ENCODE measurements at regions not wholly inside any gene's neighbourhood (a gene's known extent, or its start where the extent isn't known, plus 50 kb on each side); places are given as distances from the start of the nearest gene placed in this dataset.

DNA sequence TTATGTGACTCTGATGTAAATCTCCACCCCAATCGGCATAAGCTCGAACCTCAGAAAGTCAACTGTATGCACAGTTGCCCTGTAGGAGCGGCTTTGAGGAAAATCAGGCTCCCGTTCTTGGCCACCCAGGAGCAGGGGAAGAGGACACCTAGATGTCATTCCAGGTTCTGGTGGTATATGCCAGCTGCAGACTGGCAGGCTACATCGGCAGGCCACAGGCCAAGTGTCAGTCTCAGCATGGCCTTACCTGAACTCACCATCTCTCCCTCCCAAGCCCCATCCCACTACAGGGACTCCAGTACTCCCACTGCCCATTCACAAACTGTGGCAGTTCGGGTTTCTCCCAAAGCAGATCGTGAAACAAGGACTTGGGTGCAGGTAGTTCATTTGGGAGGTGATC, 428.1 kb downstream of the BCOR start:
- Histone ChIP-seq H3K4me1 (ENCODE audit: insufficient read depth, low read length) (no peaks in the 10 kb centered on the region), H3K36me3 (ENCODE audit: insufficient read depth, low read length) (no peaks in the 10 kb centered on the region), H3K4me3 (ENCODE audit: low read length) (no peak overlapping the region), H3K27ac (ENCODE audit: low read depth, low read length) (no peak overlapping the region), H3K27me3 (ENCODE audit: insufficient read depth, low read length) (no peaks in the 10 kb centered on the region), H3K9me3 (ENCODE audit: insufficient read depth, low read depth, low read length) (no peaks in the 10 kb centered on the region), H3K9ac (ENCODE audit: low read depth, low read length) (no peak overlapping the region)
- 94% methylated on average over 7 of the region's 7 CpGs for WGBS

DNA sequence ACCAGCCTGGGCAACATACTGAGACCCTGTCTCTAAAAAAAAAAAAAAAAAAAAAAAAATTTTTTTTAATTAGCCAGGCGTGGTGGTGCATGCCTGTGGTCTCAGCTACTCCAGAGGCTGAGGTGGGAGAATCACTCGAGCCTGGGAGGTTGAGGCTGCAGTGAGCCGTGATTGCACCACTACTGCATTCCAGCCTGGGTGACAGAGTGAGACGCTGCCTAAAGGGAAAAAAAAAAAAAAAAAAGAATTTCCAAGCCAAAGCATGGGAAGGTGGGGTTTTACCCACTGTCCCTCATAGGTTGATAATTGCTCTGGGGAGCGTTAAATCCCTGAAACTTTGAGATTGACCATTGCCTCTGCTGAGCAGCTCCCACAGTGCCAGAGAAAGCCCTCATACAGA, 427.5 kb downstream of the BCOR start:
- H3K9me3 ChIP-seq (ENCODE audit: insufficient read depth, low read depth, low read length), result no peaks in the 10 kb centered on the region
- WGBS, result 87% methylated on average over 4 of the region's 5 CpGs

DNA sequence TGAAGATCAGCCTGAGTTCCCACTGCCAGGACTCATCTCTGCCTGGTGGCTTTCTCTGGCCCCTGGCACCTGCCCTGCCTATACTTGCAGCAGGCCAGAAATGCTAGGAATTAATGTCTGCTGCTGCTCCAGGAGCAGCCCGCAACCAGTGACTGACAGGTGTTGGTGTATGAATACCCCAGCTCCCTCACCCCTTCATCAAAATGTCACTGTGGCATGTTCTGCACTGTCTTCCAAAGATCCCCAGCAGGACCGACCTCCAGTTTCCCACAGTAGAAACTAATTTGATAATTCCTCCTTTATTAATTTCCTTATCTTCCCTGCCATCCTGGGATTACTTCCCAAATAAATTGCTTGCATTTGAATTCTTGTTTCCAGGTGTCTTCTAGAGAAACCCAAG, 425.4 kb downstream of the BCOR start:
- H3K9ac ChIP-seq (ENCODE audit: low read depth, low read length), result no peak overlapping the region
- H3K9me3 ChIP-seq (ENCODE audit: insufficient read depth, low read depth, low read length), result no peaks in the 10 kb centered on the region
- no peak overlapping the region for H3K27ac ChIP-seq (ENCODE audit: low read depth, low read length)
- no peaks in the 10 kb centered on the region for H3K36me3 ChIP-seq (ENCODE audit: insufficient read depth, low read length)
- no peaks in the 10 kb centered on the region for H3K27me3 ChIP-seq (ENCODE audit: insufficient read depth, low read length)
- H3K4me1 ChIP-seq (ENCODE audit: insufficient read depth, low read length), result no peaks in the 10 kb centered on the region
- WGBS, result 98% methylated on average over 2 of the region's 2 CpGs
- H3K4me3 ChIP-seq (ENCODE audit: low read length), result no peak overlapping the region

More for the DNA sequence above, 427.5 kb downstream of the BCOR start:
- H3K27ac ChIP-seq (ENCODE audit: low read depth, low read length), result no peak overlapping the region
- no peaks in the 10 kb centered on the region for H3K27me3 ChIP-seq (ENCODE audit: insufficient read depth, low read length)
- no peaks in the 10 kb centered on the region for H3K36me3 ChIP-seq (ENCODE audit: insufficient read depth, low read length)
- no peak overlapping the region for H3K9ac ChIP-seq (ENCODE audit: low read depth, low read length)
- no peaks in the 10 kb centered on the region for H3K4me1 ChIP-seq (ENCODE audit: insufficient read depth, low read length)
- H3K4me3 ChIP-seq (ENCODE audit: low read length), result no peak overlapping the region

DNA sequence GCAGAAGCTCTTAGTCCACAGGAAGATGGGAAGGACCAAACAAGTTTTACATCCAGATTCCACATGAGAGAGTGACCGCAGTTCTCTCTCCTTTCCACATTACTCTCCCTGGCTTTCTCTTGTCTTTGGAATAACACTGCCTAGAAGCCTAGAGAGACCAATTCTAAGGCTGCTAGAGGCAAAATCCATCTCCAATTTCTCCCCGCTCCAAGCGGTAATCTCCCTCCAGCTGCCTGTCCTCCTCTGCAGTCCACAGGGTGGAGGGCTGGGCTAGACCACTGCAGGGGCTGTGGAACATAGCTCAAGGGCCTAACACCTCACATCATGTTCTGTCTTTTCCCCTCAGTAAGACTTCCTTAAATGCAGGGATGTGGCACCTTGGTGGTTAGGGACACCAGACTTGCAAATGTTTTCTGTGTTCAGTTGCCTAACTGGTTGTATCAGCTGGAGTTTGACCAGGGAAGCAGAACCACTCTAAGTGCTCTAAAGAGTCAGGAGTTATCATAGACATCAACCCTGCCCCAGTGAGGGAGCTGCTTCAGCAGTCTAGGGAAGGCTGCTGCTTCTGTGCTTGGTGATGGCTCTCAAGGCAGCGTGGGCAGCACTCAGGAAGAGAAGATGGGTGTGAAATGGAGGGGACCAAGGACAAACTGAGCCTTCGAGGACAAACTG, 423.1 kb downstream of the BCOR start:
- Histone ChIP-seq H3K36me3 (ENCODE audit: insufficient read depth, low read length) (no peaks in the 10 kb centered on the region), H3K27ac (ENCODE audit: low read depth, low read length) (no peak overlapping the region), H3K27me3 (ENCODE audit: insufficient read depth, low read length) (no peaks in the 10 kb centered on the region), H3K9me3 (ENCODE audit: insufficient read depth, low read depth, low read length) (no peaks in the 10 kb centered on the region), H3K4me1 (ENCODE audit: insufficient read depth, low read length) (no peaks in the 10 kb centered on the region), H3K9ac (ENCODE audit: low read depth, low read length) (no peak overlapping the region), H3K4me3 (ENCODE audit: low read length) (no peak overlapping the region)
- WGBS, result 86% methylated on average over 5 of the region's 5 CpGs

DNA sequence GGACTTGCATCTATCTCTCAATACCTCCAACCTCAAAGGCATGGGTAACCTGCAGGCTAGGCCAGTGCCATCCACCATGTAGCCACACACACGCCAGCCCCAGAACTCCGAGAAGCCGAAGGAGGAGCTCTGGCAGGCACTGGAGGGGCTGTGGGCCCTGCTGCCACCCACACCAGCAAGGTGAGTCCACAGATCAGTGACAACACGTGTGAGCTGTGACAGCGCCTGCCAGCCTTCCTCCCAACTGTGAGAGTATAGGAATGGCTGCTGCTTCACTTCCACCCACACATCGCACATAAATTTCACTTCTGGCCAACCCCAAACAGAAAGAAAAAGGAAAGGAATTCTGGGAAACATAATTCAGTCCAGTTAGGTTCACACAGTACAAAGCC, 422.6 kb downstream of the BCOR start:
- H3K4me1 ChIP-seq (ENCODE audit: insufficient read depth, low read length), result no peaks in the 10 kb centered on the region
- H3K27me3 ChIP-seq (ENCODE audit: insufficient read depth, low read length), result no peaks in the 10 kb centered on the region
- no peak overlapping the region for H3K27ac ChIP-seq (ENCODE audit: low read depth, low read length)
- no peak overlapping the region for H3K4me3 ChIP-seq (ENCODE audit: low read length)
- no peaks in the 10 kb centered on the region for H3K9me3 ChIP-seq (ENCODE audit: insufficient read depth, low read depth, low read length)
- H3K36me3 ChIP-seq (ENCODE audit: insufficient read depth, low read length), result no peaks in the 10 kb centered on the region
- 93% methylated on average over 3 of the region's 6 CpGs for WGBS
- H3K9ac ChIP-seq (ENCODE audit: low read depth, low read length), result no peak overlapping the region

DNA sequence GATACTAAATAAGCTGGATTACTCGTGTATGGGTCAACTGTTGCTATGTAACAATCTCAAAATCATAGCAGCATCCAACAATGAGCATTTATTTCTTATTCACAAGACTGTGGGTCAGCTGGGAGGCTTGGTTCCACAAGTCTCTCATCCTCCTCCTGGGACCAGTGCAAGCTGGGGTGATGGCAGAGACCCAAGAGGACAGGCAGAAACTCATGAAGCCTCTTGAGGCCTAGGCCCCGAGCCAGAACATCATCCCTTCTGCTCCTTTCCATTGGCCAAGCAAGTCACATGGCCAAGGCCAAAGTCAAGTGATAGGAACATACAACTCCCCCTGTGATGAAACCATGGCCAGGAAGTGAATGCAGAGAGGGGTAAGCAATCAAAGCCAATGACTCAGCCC, 422.1 kb downstream of the BCOR start:
- H3K4me3 ChIP-seq (ENCODE audit: low read length), result no peak overlapping the region
- H3K4me1 ChIP-seq (ENCODE audit: insufficient read depth, low read length), result no peaks in the 10 kb centered on the region
- no peak overlapping the region for H3K9ac ChIP-seq (ENCODE audit: low read depth, low read length)
- no peaks in the 10 kb centered on the region for H3K27me3 ChIP-seq (ENCODE audit: insufficient read depth, low read length)
- H3K36me3 ChIP-seq (ENCODE audit: insufficient read depth, low read length), result no peaks in the 10 kb centered on the region
- no peak overlapping the region for H3K27ac ChIP-seq (ENCODE audit: low read depth, low read length)
- no peaks in the 10 kb centered on the region for H3K9me3 ChIP-seq (ENCODE audit: insufficient read depth, low read depth, low read length)
- 93% methylated on average over 2 of the region's 2 CpGs for whole genome bisulfite sequencing

DNA sequence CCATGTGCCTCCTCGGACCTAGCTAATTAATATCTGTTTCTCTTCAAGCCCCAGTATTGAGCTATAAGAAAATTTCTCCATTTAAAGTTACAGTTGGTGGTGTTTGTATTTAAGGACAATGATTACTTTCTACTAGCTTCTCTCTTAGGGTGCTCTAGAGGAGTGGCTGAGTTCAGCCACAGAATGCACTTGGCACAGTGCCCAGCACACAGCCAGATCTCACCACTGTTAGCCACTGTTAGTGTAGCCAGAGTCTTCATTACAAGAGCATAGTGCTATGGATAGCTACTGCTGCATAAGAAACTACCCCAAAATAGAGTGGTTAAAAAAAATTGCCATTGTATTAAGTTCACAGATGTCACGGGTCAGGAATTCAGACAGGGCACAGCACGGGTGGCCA, 421.3 kb downstream of the BCOR start:
- WGBS, result 92% methylated on average over 2 of the region's 3 CpGs
- no peaks in the 10 kb centered on the region for H3K36me3 ChIP-seq (ENCODE audit: insufficient read depth, low read length)
- no peaks in the 10 kb centered on the region for H3K4me1 ChIP-seq (ENCODE audit: insufficient read depth, low read length)
- H3K27ac ChIP-seq (ENCODE audit: low read depth, low read length), result no peak overlapping the region
- no peak overlapping the region for H3K4me3 ChIP-seq (ENCODE audit: low read length)
- no peaks in the 10 kb centered on the region for H3K27me3 ChIP-seq (ENCODE audit: insufficient read depth, low read length)
- no peaks in the 10 kb centered on the region for H3K9me3 ChIP-seq (ENCODE audit: insufficient read depth, low read depth, low read length)
- no peak overlapping the region for H3K9ac ChIP-seq (ENCODE audit: low read depth, low read length)

DNA sequence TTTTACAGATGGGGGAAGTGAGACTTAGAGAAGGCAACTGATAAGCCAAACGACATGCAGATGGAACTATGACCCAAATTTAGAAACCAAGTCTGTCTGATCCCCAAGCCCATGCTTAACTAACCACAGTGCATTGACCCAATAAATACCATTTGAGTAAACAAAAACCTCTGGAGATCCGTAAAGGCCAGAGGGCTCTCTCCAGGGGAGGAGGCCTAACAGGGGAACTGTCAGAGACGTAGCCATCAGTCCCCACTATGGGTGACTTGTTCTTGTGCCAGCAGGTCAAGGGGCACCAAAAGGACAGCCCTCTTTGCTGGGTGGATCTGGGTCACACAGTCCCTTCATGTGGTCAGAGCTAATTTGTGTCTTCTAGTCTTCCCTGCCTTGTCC, 420.2 kb downstream of the BCOR start:
- Histone ChIP-seq H3K9ac (ENCODE audit: low read depth, low read length) (no peak overlapping the region), H3K36me3 (ENCODE audit: insufficient read depth, low read length) (no peaks in the 10 kb centered on the region), H3K27ac (ENCODE audit: low read depth, low read length) (no peak overlapping the region), H3K9me3 (ENCODE audit: insufficient read depth, low read depth, low read length) (no peaks in the 10 kb centered on the region), H3K4me3 (ENCODE audit: low read length) (no peak overlapping the region), H3K4me1 (ENCODE audit: insufficient read depth, low read length) (no peaks in the 10 kb centered on the region), H3K27me3 (ENCODE audit: insufficient read depth, low read length) (no peaks in the 10 kb centered on the region)
- 74% methylated on average over 3 of the region's 3 CpGs for WGBS

DNA sequence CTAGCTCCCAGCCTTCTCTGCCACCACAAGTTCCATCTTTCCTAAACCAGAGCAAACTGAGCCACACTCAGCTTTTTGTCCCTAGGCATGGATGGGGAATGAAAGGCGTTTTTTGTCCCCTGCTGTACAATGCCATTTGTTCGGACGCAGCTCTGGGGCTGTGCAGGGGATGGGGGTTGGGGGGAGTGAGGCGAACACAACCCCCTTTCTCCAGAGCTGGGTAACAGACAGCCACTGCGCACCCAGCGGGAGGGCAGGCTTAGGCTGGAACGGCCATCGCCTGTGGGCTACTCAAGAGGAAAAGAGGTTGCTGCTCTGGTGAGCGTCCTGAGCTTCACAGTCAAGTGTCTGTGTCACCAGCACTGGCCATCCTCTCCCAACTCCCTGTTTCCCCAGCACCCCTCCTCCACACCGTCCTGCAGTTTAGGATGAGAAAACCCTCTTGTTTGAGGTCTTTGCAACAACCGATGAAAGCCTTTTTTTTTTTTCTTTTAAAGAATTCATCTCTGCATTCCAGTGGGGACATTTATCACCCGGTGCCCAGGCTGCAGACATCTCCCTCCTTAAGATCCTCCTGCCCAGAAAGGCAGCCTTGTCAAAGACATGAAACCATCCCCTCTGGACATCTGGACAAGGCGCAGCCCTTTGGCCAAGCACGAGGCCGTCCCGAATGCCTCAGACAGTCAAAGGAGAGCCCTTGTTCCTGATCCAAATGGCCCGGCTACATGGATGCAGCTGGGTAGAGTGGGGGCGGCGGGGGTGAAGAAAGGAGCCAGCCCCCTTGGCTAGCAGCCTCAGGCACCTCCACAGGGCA, 419.6 kb downstream of the BCOR start:
- no peaks in the 10 kb centered on the region for H3K27me3 ChIP-seq (ENCODE audit: insufficient read depth, low read length)
- no peak overlapping the region for H3K9ac ChIP-seq (ENCODE audit: low read depth, low read length)
- H3K36me3 ChIP-seq (ENCODE audit: insufficient read depth, low read length), result no peaks in the 10 kb centered on the region
- H3K4me1 ChIP-seq (ENCODE audit: insufficient read depth, low read length), result no peaks in the 10 kb centered on the region
- no peak overlapping the region for H3K4me3 ChIP-seq (ENCODE audit: low read length)
- no peak overlapping the region for H3K27ac ChIP-seq (ENCODE audit: low read depth, low read length)
- WGBS, result 73% methylated on average over 18 of the region's 19 CpGs
- peaks cover 1% of the 10 kb centered on the region; the same call in 1 of the 2 replicates for H3K9me3 ChIP-seq (ENCODE audit: insufficient read depth, low read depth, low read length)

DNA sequence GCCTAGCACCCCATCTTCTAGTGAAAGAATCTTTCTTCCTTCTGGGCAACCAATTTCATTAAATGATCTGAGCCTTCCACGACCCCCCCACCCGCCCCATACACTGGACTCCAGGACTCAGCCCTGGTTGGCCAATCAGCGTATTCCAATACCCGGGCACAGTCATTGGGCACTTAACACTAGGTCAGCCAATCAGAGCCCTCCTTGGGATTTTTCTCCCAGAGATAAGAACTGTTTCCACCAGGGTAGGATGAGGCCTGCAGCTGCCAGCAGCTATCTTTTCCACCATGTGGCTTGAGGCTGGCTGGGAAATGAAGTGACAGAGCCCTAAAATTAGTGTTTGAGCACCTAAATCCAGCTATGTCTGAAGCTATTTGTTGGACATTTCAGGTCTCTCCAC, 418.8 kb downstream of the BCOR start:
- H3K4me3 ChIP-seq (ENCODE audit: low read length), result no peak overlapping the region
- no peaks in the 10 kb centered on the region for H3K4me1 ChIP-seq (ENCODE audit: insufficient read depth, low read length)
- H3K9ac ChIP-seq (ENCODE audit: low read depth, low read length), result no peak overlapping the region
- 98% methylated on average over 3 of the region's 4 CpGs for WGBS
- no peaks in the 10 kb centered on the region for H3K27me3 ChIP-seq (ENCODE audit: insufficient read depth, low read length)
- H3K27ac ChIP-seq (ENCODE audit: low read depth, low read length), result no peak overlapping the region
- H3K9me3 ChIP-seq (ENCODE audit: insufficient read depth, low read depth, low read length), result peaks cover 3% of the 10 kb centered on the region; the same call in 1 of the 2 replicates
- no peaks in the 10 kb centered on the region for H3K36me3 ChIP-seq (ENCODE audit: insufficient read depth, low read length)

DNA sequence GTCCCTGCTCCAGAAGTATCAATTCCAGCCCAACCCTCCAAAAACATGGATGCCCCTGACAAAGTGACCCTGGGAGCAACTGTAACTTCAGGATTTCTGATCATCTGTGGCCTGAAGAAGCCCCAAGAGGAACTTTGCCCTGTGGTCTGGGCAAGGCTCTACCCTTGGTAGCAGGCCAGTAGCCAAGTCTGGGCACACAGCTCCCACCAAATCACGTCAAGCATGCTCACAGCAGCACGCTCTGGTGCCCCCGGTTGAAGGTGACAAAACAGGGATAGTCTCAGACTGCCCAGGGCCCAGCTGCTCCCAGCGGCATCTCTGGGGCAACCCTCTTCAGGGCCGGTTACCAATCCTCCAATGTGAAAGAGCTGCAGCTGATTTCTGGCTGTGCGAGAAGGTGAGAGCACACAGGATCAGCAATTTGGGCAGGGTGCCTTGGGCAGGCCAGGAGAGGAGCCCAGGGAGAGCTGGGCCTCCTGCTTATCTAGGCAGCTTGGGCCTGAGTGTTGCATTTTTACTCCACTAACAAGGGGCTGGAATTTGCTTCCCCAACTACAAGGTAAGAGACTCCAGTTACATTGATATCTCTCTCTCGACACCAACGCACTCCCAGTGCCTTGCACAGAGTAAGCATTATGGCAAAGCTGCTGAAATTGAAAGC, 418.1 kb downstream of the BCOR start:
- Histone ChIP-seq H3K27ac (ENCODE audit: low read depth, low read length) (no peak overlapping the region), H3K4me1 (ENCODE audit: insufficient read depth, low read length) (no peaks in the 10 kb centered on the region), H3K27me3 (ENCODE audit: insufficient read depth, low read length) (no peaks in the 10 kb centered on the region), H3K36me3 (ENCODE audit: insufficient read depth, low read length) (no peaks in the 10 kb centered on the region), H3K9me3 (ENCODE audit: insufficient read depth, low read depth, low read length) (peaks cover 3% of the 10 kb centered on the region; the same call in 1 of the 2 replicates), H3K9ac (ENCODE audit: low read depth, low read length) (no peak overlapping the region), H3K4me3 (ENCODE audit: low read length) (no peak overlapping the region)
- 93% methylated on average over 8 of the region's 8 CpGs for WGBS

All from HUES64 (cell line).